Activated CD4-positive, alpha-beta T cell treated with anti-CD3 and anti-CD28 coated beads, Interleukin-2, amount 50 U/mL, for 4 hours (primary cell): ENCODE measurements at regions not wholly inside any gene's neighbourhood (a gene's known extent, or its start where the extent isn't known, plus 50 kb on each side); places are given as distances from the start of the nearest gene placed in this dataset.
"Not testable (repeated sequence)": the region's sequence is repeated elsewhere in the genome, so short reads cannot be mapped to it uniquely, and the experiment has no call there.

Experiments
- DNase-seq, 2 experiments: peaks; one replicate each; pipeline ENCODE4 v3.0.0-alpha.2; 2020

DNA sequence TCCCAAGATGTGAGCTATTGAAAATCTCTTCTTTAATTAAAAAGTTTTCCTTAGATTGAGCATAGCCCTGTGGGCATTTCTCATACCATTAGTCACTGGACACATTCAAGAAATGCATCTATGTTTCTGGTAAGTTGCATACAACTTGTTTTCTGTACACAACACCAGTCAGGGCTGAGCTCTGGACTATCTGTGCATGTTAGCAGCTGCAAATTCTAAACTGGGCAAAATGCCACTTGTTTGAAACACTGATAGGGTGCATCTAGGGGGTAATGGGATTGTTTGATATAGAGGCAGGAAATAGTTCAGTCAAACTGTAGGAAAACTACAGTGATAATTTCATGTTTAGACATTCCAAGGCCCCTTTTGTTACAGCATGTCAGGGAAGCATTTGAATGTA lies 145.6 kb upstream of the NPY start:
- DNase-seq: no peak

GRCh38 chr7:24140001-24140400 lies 144.0 kb upstream of the NPY start:
- DNase-seq: no peak

GRCh38 chr7:24141874-24142509 lies 142.0 kb upstream of the NPY start:
- no peak for DNase-seq

GRCh38 chr7:24143547-24143946 lies 140.4 kb upstream of the NPY start:
- DNase-seq: no peak

DNA sequence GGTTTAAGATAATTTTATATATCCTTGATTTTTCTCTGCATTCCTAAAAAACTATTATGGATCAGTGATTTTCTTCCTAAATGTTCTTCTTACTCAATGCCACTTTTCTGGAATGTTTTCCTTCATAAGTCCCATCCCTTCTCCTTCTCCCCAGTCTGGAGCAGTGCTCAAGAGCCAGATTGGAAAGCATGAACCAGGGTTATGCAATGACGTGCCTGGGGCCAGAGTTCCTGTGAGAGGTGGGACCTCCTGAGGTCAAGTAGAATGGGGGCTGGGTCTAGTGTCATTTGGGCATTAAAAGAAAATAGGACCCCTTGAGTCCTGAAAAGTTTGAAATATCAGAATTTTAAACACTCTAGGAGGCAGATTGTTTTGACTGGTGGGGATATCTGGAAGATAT lies 132.0 kb upstream of the NPY start:
- no peak for DNase-seq

DNA sequence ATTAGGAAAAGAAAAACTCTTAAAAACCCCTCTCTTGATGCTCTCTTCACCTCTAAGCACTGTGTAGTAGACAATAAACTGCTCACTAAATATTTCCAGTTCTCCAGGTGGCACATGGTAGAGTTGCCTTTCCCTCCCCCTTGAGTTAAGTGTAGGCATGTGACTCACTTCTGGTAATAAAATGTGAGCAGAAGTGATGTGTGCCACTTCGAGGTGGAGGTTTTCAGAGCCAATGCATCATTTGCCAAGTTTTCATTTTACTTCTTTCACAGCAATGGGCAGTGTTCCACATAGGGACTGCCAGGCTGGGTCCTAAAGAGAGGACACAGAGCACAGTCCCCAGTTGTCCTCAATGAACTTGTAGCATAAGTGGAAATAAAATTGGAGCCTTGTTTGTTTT lies 131.6 kb upstream of the NPY start:
- DNase-seq: no peak

GRCh38 chr7:24152877-24153472 lies 131.0 kb upstream of the NPY start:
- DNase-seq: no peak

DNA sequence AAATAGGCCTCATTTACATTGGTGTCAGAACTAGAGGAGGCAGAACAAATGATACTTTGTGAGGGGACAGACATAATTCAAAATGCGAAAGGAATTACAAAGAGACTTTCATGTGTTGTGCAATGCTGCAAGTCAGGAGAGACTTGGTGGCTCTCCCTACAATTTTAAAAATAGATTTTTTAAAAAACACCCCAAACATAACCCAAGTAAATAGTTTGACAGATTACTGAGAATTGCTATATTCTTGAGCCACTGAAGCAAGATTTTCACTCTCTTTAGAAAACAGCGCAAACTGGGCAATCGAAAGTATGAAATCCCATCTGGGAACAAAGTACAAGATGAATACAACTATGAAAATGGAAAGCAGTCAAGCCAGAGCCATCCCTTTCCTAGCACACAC lies 126.3 kb upstream of the NPY start:
- no peak for DNase-seq

DNA sequence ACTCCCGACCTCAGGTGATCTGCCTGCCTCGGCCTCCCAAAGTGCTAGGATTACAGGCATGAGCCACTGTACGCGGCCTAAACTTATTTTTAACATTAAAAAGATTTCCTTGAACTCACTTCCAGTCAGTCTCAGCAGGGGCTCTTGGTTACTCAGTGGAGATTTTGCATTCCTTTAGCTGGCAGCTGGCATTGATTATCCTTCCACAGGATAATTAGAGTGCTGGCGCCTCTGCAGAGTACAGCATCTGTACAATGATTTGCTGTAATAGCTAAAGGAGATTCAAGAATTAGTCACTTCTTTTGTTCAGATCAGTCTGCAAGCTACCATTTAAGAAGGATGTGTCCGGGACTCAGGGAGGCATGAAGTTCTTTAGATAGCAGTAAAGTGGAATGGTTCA lies 125.0 kb upstream of the NPY start:
- no peak for DNase-seq

GRCh38 chr7:24164401-24164800 lies 119.6 kb upstream of the NPY start:
- DNase-seq: no peak

DNA sequence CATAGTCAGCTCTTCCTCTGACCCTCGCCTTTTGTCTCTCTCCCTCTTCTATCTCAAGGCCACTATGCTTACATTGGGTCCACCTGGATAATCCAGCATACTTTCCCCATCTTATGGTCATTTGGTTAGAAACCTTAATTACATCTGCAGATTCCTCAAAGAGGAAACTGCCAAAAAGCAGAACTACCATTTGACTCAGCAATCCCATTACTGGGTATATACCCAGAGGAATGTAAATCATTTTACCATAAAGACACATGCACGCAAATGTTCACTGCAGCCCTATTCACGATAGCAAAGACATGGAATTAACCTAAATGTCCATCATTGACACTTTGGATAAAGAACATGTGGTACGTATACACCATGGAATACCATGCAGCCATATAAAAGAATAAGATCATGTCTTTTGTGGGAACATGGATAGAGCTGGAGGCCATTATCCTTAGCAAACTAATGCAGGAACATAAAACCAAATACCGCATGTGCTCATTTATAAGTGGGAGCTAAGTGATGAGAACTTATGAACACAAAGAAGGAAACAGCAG lies 114.8 kb upstream of the NPY start:
- DNase-seq: no peak

GRCh38 chr7:24171951-24172350 lies 112.0 kb upstream of the NPY start:
- not testable (repeated sequence) for DNase-seq

DNA sequence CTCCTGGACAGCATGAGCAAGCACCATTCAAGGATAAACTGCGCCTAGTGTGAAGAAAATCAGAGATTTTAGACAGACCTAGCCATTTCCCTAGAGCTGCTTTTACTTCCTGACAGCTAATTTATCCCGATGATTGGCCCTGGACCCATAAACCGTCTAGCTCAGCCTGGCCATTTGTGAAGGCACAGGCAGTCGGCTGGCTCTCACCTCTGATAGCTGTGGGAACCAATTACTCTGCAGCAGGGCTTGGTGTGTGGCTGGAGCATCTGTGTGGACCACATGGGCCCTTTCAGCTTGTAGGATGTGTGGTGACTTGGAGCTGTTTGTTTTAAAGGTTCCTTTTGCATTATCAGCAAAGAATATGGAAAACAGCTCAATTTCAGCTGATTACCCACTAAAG lies 111.1 kb upstream of the NPY start:
- DNase-seq: no peak

DNA sequence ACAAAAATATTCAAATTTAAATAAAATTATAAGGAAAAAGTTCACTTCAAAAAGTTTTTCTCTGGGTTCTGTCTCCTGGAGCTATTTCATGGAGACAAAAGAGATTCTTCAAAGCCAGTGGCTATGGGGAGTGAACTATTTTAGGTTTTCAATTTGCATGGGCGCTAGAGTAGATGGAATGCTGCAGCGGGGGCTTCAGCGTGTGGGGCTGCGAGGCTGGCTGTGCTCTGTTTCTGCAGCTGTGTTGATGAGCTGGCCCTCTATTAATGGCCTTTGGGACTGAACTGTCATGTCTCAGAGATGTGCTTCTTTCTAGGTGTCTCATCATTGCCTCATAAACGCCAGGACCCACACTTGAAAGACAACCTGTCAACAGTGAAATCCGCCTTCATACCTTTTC lies 108.4 kb upstream of the NPY start:
- DNase-seq: no peak

DNA sequence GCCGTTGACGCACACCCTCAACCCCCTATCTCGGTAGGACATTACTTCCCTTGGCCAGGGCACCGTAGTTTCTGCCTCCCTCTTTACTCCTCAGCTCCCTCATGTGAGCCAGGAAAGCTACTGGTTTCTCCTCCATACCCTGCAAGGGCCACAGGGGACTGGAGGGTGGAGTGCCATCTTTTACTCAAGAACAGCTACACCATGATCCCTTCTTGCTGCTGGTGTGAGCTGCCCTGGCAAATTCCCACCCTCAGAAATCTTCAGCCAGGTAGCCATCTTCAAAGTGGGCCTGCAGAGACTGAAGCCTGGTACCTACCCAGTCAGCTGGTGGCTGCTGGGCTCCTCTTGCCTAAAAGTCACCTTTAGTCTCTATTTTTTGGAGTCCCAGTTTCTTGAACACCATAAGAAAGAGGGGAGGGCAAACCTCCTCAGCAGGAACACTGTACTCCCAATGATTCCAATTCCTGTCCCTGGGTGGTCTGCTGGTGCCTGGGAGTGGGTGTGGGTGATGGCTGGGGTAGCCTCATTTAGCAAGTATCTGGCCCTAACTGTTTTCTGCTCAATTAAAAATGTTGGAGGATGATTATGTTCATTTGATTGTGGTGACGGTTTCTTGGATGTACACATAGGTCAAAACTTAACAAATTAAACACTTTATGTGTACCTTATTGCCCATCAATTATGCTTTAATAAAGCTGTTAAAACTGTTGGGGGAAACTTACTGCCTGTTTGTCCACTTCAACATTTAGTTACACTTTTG lies 105.0 kb upstream of the NPY start:
- no peak for DNase-seq

GRCh38 chr7:24191362-24191761 lies 92.6 kb upstream of the NPY start:
- no peak for DNase-seq

DNA sequence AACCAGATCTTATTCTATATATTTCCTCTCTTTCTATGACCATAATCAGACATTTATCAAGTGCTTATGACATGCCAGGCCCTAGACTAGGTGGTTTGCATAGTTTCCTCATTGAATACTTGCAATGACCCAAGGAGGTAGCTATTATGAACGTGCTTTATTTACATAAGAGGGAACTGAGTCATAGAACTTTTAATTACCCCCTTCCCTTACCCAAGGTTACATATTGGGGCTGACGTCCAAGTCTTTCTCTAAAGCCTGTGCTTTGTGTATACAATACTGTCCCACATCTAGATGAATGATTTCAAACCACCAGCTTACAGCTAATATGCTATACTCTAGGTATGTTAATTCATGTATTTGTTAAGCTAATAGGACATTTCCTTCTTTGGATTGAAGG lies 91.9 kb upstream of the NPY start:
- DNase-seq: no peak

DNA sequence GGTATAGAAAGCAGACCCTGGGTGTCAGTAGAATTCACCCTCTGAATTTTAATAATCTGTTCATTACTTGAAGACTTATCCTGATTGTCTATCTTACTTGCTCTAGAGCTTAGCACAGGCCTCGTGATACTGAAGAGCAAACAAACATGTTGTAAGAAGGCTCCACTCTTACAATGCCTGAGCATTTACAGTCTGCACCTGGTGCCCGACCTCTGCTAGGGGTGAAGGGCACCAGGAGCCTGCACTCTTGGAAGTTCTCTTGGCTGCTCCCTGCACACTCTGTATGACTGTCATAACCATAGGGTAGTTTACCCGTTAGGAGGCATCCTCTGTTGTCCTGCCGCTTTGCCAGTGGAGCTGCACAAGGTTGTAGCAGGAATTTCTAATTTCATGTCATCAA lies 91.3 kb upstream of the NPY start:
- DNase-seq: no peak

DNA sequence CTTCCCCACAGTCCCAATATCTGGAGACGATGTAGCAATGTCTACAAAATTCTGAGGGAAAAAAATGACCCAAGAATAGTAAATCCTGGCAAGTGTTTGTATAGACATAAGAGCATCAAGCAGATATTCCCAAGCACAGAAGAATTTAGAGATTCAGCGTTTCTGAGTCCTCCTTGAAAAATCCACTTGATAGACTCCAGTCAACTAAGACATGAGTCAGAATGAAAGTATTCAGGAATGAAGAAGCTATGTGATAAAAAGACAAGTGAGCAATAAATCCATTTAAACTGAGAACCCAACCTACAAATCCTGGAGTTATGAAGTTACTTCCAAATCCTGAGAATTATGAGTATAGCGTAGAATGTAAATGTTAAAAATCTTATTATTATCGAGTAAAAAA lies 86.1 kb upstream of the NPY start:
- DNase-seq: no peak

DNA sequence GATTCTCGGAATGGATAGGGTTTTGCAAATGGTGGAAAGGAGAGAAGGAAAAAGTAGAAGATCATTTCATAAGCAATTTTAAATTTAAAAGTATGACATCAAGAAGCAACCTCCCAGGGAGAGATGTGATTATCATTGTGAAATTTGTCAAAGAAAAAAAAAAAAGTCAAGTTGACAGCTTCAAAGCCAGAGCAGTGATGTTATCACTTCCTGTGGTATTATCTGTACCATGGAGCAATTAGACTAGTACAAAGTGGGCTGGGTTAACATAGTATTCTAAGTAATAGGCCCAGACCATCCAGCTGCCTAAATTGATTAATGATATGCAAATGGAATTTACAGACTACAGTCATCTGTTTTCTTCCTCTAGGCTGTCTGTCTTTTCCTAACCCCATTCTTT lies 84.0 kb upstream of the NPY start:
- no peak for DNase-seq

DNA sequence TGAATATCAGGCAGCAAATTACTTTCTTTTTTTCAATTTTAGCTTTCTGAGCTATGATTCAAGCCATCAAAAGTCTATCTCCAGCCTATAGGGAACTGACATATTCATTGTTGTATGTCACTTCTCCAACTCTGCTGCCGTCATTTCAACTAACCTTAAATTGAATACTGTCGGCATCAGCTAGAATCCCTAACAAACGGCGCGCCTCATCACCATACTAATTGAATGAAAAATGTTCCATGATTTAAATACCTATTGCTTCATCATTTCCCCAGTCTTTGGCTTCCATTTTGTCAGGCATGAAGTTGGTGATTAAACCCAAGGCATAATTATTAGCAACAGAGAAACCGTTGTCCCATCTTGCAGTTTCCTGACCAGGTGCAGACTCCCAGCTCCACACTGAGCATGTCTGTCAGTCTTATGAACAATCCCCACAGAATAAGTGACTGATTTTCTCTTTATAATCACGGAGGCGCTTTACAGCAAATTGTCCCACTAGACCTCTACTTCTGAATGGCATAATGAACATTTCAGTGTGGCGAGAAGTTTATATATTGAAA lies 83.5 kb upstream of the NPY start:
- DNase-seq: no peak

- no peak for DNase-seq
Measured at GRCh38 chr7:24201226-24201625, 82.8 kb upstream of the NPY start.

GRCh38 chr7:24212073-24212472 lies 71.9 kb upstream of the NPY start:
- no peak for DNase-seq

DNA sequence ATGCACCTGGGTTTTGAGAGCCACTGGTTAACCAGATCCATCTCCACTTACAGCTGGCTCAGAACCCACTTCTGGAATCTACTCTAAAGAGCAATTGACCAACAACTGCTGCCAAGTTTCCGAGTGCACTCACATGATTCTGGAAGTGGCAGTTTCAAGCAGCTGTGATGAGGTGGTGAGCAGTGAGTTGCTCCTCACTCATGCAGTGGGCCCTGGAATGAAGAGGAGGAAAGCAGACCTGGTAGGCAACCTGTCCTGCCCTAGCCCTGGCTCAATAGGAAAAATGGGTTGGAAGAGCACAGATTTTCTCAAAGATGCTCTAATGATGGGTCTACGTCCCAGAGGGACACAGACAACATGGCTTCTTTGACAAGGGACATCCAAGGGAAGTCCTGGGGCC lies 70.7 kb upstream of the NPY start:
- DNase-seq: no peak
